C4-2B (cell line): ENCODE measurements at regions not wholly inside any gene's neighbourhood (a gene's known extent, or its start where the extent isn't known, plus 50 kb on each side); places are given as distances from the start of the nearest gene placed in this dataset.

Experiments used
- ZFX ChIP-seq: fragments of 450-650 bp; IDR thresholded peaks from 2 replicates; pipeline ENCODE4 v1.6.1; 2017
- TF ChIP-seq, protein P1 (sequence below): fragments of 450-650 bp; conservative IDR thresholded peaks from 2 replicates; pipeline ENCODE4 v1.5.1; 2017; ENCODE audit warnings: mild to moderate bottlenecking

DNA sequence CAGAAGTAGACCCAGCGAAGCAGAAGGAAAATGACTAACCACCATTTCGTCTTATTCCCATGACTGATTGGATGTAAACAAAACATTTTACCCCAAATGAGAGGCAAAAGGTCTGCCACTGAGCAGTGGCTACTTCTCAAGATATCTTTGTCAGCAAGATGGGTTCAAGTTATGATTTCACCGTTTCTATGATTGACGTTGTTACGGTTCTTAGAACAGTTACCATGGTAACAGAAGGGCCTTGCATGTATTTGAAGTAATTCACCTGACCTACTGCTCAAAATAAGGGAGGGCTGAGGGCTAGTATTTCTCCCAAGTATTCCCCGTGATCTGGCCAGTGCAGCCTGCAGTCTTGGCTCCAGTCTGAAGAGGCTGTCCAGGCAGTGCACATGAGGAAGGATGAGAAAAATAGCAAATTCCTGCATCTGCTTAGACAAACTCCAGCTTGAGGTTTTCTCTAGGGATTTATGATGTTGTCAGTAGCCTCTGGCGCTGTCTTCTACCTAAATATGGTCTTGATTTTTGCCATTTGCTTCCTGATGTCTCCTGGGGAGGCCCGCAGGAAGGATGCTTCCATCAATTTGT is 372.7 kb downstream of the TMEM38B start:
- TF ChIP-seq, protein P1, sequence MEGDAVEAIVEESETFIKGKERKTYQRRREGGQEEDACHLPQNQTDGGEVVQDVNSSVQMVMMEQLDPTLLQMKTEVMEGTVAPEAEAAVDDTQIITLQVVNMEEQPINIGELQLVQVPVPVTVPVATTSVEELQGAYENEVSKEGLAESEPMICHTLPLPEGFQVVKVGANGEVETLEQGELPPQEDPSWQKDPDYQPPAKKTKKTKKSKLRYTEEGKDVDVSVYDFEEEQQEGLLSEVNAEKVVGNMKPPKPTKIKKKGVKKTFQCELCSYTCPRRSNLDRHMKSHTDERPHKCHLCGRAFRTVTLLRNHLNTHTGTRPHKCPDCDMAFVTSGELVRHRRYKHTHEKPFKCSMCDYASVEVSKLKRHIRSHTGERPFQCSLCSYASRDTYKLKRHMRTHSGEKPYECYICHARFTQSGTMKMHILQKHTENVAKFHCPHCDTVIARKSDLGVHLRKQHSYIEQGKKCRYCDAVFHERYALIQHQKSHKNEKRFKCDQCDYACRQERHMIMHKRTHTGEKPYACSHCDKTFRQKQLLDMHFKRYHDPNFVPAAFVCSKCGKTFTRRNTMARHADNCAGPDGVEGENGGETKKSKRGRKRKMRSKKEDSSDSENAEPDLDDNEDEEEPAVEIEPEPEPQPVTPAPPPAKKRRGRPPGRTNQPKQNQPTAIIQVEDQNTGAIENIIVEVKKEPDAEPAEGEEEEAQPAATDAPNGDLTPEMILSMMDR = no peak
- TF ChIP-seq ZFX = no peak
